HCT116 (cell line): ENCODE measurements at regions not wholly inside any gene's neighbourhood (a gene's known extent, or its start where the extent isn't known, plus 50 kb on each side); places are given as distances from the start of the nearest gene placed in this dataset.

Experiments
- ATAC-seq: fragments of 200-7000 bp; cut with Tn5 transposase; 2 replicates; pipeline ENCODE4 v1.9.1; 2020; ENCODE audit warnings: mild to moderate bottlenecking, moderate library complexity
- BruUV-seq: library from RNA; stranded (reverse); fragments of 400-500 nt; replicated peaks from 2 replicates; lab custom pipeline; 2021; lab: Mats Ljungman, UMichigan
- CTCF ChIA-PET: fragments of 300-600 bp; sonication (Branson Sonifier 250); formaldehyde crosslinking; loops from one replicate; lab custom pipeline; 2021; ENCODE audit warnings: antibody characterized with exemption; lab: Charles Lee
- POLR2A ChIA-PET: fragments of 300-600, 350-600 bp; sonication (Branson Sonifier 250); formaldehyde crosslinking; loops from one replicate; lab custom pipeline; 2021; ENCODE audit warnings: antibody characterized with exemption; lab: Charles Lee
- RAD21 ChIA-PET, 2 experiments: fragments of 300-600 bp; sonication (Branson Sonifier 250); formaldehyde crosslinking; loops; one replicate each; lab custom pipeline; 2023; ENCODE audit warnings: low total read pairs in 2 of 2; ENCODE audit not compliant: uncharacterized antibody in 2 of 2, unreplicated experiment in 2 of 2, low non-redundant PET in 1 of 2; lab: Charles Lee
- DNase-seq: peaks from one replicate; pipeline ENCODE4 v3.0.0-alpha.2; 2010; ENCODE audit warnings: low read depth, low spot score
- H2AFZ ChIP-seq: fragments of 200-600 bp; shearing (Covaris generic), sonication (generic); 2 replicates; pipeline ENCODE4 v1.6.1; 2017; ENCODE audit warnings: low read depth, mixed run types, mixed read lengths, antibody characterized with exemption, low read length; ENCODE audit not compliant: poor library complexity, severe bottlenecking
- H3K27ac ChIP-seq: 2 replicates; pipeline ENCODE4 v1.5.1; 2012; ENCODE audit warnings: low read depth, low read length
- H3K27me3 ChIP-seq: fragments of 200-600 bp; sonication (generic); 2 replicates; pipeline ENCODE4 v1.6.1; 2016; ENCODE audit warnings: mixed run types, low read length, mixed read lengths; ENCODE audit not compliant: insufficient read depth
- H3K36me3 ChIP-seq, 2 experiments: fragments of 200-500 bp in 1 of 2; fragments of 200-600 bp in 1 of 2; sonication (Bioruptor generic) in 1 of 2; sonication (generic) in 1 of 2; 2 replicates each; pipeline versions ENCODE4 v1.5.1 to v1.6.1; 2014 to 2016; ENCODE audit warnings: low read length in 2 of 2, inconsistent platforms in 1 of 2, mixed read lengths in 1 of 2, mixed run types in 1 of 2; ENCODE audit not compliant: insufficient read depth in 2 of 2, control insufficient read depth in 1 of 2
- H3K4me1 ChIP-seq, 2 experiments: fragments of 200-600 bp in 1 of 2; sonication (generic) in 1 of 2; 2 replicates each; pipeline versions ENCODE4 v1.5.1 to v1.6.1; 2012 to 2017; ENCODE audit warnings: low read length in 2 of 2, inconsistent platforms in 1 of 2, mild to moderate bottlenecking in 1 of 2, mixed read lengths in 1 of 2, mixed run types in 1 of 2, moderate library complexity in 1 of 2; ENCODE audit not compliant: insufficient read depth in 2 of 2, control insufficient read depth in 1 of 2
- H3K4me2 ChIP-seq: fragments of 200-600 bp; sonication (generic); 2 replicates; pipeline ENCODE4 v1.6.1; 2017; ENCODE audit warnings: mixed run types, low read length, mixed read lengths
- H3K4me3 ChIP-seq, 2 experiments: fragments of 200-600 bp in 1 of 2; sonication (generic) in 1 of 2; replicated peaks in 1 of 2; 2 replicates each; pipeline ENCODE4 v1.5.1; 2011 to 2016; ENCODE audit warnings: low read length in 2 of 2, control low read depth in 1 of 2, low read depth in 1 of 2, mild to moderate bottlenecking in 1 of 2, mixed read lengths in 1 of 2, mixed run types in 1 of 2
- H3K79me2 ChIP-seq: fragments of 200-600 bp; sonication (generic); 2 replicates; pipeline ENCODE4 v1.6.1; 2017; ENCODE audit warnings: mild to moderate bottlenecking, mixed run types, low read length, moderate library complexity, mixed read lengths; ENCODE audit not compliant: insufficient read depth
- H3K9ac ChIP-seq: fragments of 200-600 bp; sonication (generic); 2 replicates; pipeline ENCODE4 v1.6.1; 2016; ENCODE audit warnings: low read length, mixed read lengths
- H3K9me2 ChIP-seq: fragments of 200-600 bp; sonication (generic), shearing (Covaris generic); 2 replicates; pipeline ENCODE4 v1.6.1; 2017; ENCODE audit warnings: mixed run types, mild to moderate bottlenecking, moderate library complexity; ENCODE audit not compliant: insufficient read depth
- H3K9me3 ChIP-seq, 2 experiments: fragments of 200-500 bp in 1 of 2; fragments of 200-600 bp in 1 of 2; sonication (Bioruptor generic) in 1 of 2; sonication (generic) in 1 of 2; 2 replicates each; pipeline ENCODE4 v1.6.1; 2014 to 2017; ENCODE audit warnings: low read length in 2 of 2, mixed read lengths in 2 of 2, inconsistent platforms in 1 of 2, low read depth in 1 of 2, mild to moderate bottlenecking in 1 of 2, mixed run types in 1 of 2, moderate library complexity in 1 of 2; ENCODE audit not compliant: control insufficient read depth in 1 of 2, insufficient read depth in 1 of 2
- H4K20me1 ChIP-seq: fragments of 200-600 bp; sonication (generic), shearing (Covaris generic); 2 replicates; pipeline ENCODE4 v1.6.1; 2017; ENCODE audit warnings: mixed run types, mild to moderate bottlenecking, moderate library complexity; ENCODE audit not compliant: insufficient read depth
- CBX3 ChIP-seq: IDR thresholded peaks from 2 replicates; pipeline ENCODE4 v1.6.1; 2012; ENCODE audit warnings: low read depth
- CEBPB ChIP-seq: IDR thresholded peaks from 2 replicates; pipeline ENCODE4 v1.6.1; 2012; ENCODE audit warnings: low read depth
- EZH2 ChIP-seq: fragments of 200-600 bp; sonication (generic); IDR thresholded peaks from 2 replicates; pipeline ENCODE4 v1.6.1; 2017; ENCODE audit warnings: antibody characterized with exemption, mixed run types
- EZH2phosphoT487 ChIP-seq: fragments of 200-600 bp; IDR thresholded peaks from 2 replicates; pipeline ENCODE4 v1.6.1; 2018; ENCODE audit warnings: antibody characterized with exemption, borderline replicate concordance
- RAD21 ChIP-seq: IDR thresholded peaks from 2 replicates; pipeline ENCODE4 v1.6.1; 2012; ENCODE audit warnings: low read depth, mild to moderate bottlenecking
- SIN3A ChIP-seq: IDR thresholded peaks from 2 replicates; pipeline ENCODE4 v1.6.1; 2012; ENCODE audit warnings: low read depth
- SRF ChIP-seq: IDR thresholded peaks from 2 replicates; pipeline ENCODE4 v1.6.1; 2012; ENCODE audit warnings: low read depth
- YY1 ChIP-seq: IDR thresholded peaks from 2 replicates; pipeline ENCODE4 v1.6.1; 2011; ENCODE audit warnings: low read length, low read depth, moderate library complexity, mild to moderate bottlenecking; ENCODE audit not compliant: insufficient replicate concordance; ENCODE audit errors: extremely low read depth
- ZBTB33 ChIP-seq: IDR thresholded peaks from 2 replicates; pipeline ENCODE4 v1.6.1; 2011; ENCODE audit warnings: mild to moderate bottlenecking, low read length, moderate library complexity; ENCODE audit not compliant: insufficient replicate concordance; ENCODE audit errors: extremely low read depth
- ZFX ChIP-seq: fragments of 450-650 bp; IDR thresholded peaks from 2 replicates; pipeline ENCODE4 v1.6.1; 2017
- intact Hi-C: fragments of 100-400 bp; cut with micrococcal nuclease; formaldehyde crosslinking; loops from 2 replicates; pipeline ENCODE4 v1.10.0; 2022

GRCh38 chr6:79833964-79834284, 113.4 kb downstream of the ELOVL4 start:
- Histone ChIP-seq H3K4me2 (no peak overlapping the region), H3K9ac (no peak overlapping the region), H3K79me2 (no peaks in the 10 kb centered on the region), H3K9me3 (no peaks in the 10 kb centered on the region), H3K9me2 (no peaks in the 10 kb centered on the region), H2AFZ (no peak overlapping the region), H3K4me3 (no peak overlapping the region), H3K27me3 (no peaks in the 10 kb centered on the region)
- ChIA-PET POLR2A (no interaction called here), CTCF (no interaction called here), RAD21 (no interaction called here)
- no peak for ATAC-seq
- no peak for TF ChIP-seq CBX3
- no peak for TF ChIP-seq SRF
- no peak for TF ChIP-seq RAD21
- TF ChIP-seq ZBTB33: no peak
- TF ChIP-seq CEBPB: no peak
- TF ChIP-seq SIN3A: no peak
- no peak for TF ChIP-seq ZFX
- TF ChIP-seq EZH2phosphoT487: no peak
- TF ChIP-seq EZH2: no peak
- TF ChIP-seq YY1: no peak
- TF ChIP-seq, all 23 proteins: peak for 0
- Histone ChIP-seq H3K27ac (no peak overlapping the region), H3K4me1 (no peaks in the 10 kb centered on the region), H4K20me1 (no peaks in the 10 kb centered on the region), H3K36me3 (no peaks in the 10 kb centered on the region)
- intact Hi-C loops: no loop called here
- no peak for DNase-seq
- BruUV-seq: no TSS peak
